ENCODE measurements at regions not wholly inside any gene's neighbourhood (a gene's known extent, or its start where the extent isn't known, plus 50 kb on each side); places are given as distances from the start of the nearest gene placed in this dataset.

DNA sequence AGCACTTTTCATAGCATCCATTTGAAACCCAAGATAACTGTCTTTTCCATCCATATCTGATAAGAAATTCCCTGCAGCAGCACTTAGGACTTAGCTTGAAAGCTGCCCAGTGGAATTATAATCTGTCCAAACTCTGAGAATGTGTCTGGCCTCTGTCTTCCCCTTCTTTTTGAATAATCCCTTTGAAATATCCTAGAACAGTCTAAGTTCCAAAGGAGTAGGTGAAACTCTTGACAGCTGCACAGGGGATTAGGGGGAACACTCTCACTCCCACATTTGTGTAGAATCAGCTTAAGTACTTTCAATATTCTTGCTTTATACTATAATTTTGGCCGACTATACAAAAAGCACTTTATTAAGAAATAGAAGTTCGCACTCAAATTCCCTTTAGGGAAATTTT lies 157.7 kb downstream of the PAPSS1 start:
- Histone ChIP-seq H3K9me3 (ENCODE audit: insufficient read depth, low read length) (no peaks in the 10 kb centered on the region), H2AFZ (ENCODE audit: low read depth, low read length, severe bottlenecking) (no peak overlapping the region), H3K4me2 (ENCODE audit: low read depth, low read length, poor library complexity, severe bottlenecking) (no peak overlapping the region), H3K4me3 (ENCODE audit: insufficient read depth, low read length, poor library complexity, severe bottlenecking) (no peak overlapping the region), H4K20me1 (ENCODE audit: low read depth, low read length) (no peaks in the 10 kb centered on the region), H3K79me2 (ENCODE audit: insufficient read depth, low read length) (no peaks in the 10 kb centered on the region), H3F3A (ENCODE audit: insufficient read depth) (no peaks in the 10 kb centered on the region), H3K27me3 (ENCODE audit: low read length) (no peaks in the 10 kb centered on the region), H3K9ac (ENCODE audit: low read length) (no peak overlapping the region), H3K36me3 (ENCODE audit: low read length) (no peaks in the 10 kb centered on the region), H3K27ac (ENCODE audit: low read depth, low read length) (no peak overlapping the region), H3K9me2 (replicated peaks; ENCODE audit: insufficient read depth, low read length) (no peaks in the 10 kb centered on the region)
- no peak for TF ChIP-seq EZH2phosphoT487 (conservative IDR thresholded peaks at IDR 0.05; ENCODE audit: low read length)
- TF ChIP-seq, protein P1, sequence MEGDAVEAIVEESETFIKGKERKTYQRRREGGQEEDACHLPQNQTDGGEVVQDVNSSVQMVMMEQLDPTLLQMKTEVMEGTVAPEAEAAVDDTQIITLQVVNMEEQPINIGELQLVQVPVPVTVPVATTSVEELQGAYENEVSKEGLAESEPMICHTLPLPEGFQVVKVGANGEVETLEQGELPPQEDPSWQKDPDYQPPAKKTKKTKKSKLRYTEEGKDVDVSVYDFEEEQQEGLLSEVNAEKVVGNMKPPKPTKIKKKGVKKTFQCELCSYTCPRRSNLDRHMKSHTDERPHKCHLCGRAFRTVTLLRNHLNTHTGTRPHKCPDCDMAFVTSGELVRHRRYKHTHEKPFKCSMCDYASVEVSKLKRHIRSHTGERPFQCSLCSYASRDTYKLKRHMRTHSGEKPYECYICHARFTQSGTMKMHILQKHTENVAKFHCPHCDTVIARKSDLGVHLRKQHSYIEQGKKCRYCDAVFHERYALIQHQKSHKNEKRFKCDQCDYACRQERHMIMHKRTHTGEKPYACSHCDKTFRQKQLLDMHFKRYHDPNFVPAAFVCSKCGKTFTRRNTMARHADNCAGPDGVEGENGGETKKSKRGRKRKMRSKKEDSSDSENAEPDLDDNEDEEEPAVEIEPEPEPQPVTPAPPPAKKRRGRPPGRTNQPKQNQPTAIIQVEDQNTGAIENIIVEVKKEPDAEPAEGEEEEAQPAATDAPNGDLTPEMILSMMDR (IDR thresholded peaks at IDR 0.05; ENCODE audit: insufficient read depth, low read length, poor library complexity, severe bottlenecking) = no peak

DNA sequence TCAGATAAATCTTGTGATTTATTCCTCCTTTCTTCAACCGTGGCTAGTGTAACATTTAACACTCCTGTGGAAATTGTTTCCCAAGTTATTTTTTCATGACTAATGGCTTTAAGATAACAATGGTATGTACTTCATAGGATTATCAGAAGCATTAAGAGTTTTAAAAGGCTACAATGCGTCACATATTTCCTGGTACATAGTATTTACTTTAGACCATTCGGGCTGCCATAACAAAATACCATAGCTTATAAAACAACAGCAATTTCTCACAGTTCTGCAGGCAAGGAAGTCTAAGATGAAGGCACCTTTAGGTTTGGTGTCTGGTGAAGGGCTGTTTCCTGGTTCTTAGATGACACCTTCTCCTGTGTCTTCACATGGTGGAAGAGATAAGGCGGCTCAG lies 158.6 kb downstream of the PAPSS1 start:
- Histone ChIP-seq H3K4me3 (ENCODE audit: insufficient read depth, low read length, poor library complexity, severe bottlenecking) (no peak overlapping the region), H3K27me3 (ENCODE audit: low read length) (no peaks in the 10 kb centered on the region), H3K27ac (ENCODE audit: low read depth, low read length) (no peak overlapping the region), H3K9me3 (ENCODE audit: insufficient read depth, low read length) (no peaks in the 10 kb centered on the region), H2AFZ (ENCODE audit: low read depth, low read length, severe bottlenecking) (no peak overlapping the region), H3F3A (ENCODE audit: insufficient read depth) (no peaks in the 10 kb centered on the region), H3K9ac (ENCODE audit: low read length) (no peak overlapping the region), H4K20me1 (ENCODE audit: low read depth, low read length) (no peaks in the 10 kb centered on the region), H3K4me2 (ENCODE audit: low read depth, low read length, poor library complexity, severe bottlenecking) (no peak overlapping the region), H3K36me3 (ENCODE audit: low read length) (no peaks in the 10 kb centered on the region), H3K9me2 (replicated peaks; ENCODE audit: insufficient read depth, low read length) (no peaks in the 10 kb centered on the region), H3K79me2 (ENCODE audit: insufficient read depth, low read length) (no peaks in the 10 kb centered on the region)
- no peak for TF ChIP-seq EZH2phosphoT487 (conservative IDR thresholded peaks at IDR 0.05; ENCODE audit: low read length)
- TF ChIP-seq, protein P1 (IDR thresholded peaks at IDR 0.05; ENCODE audit: insufficient read depth, low read length, poor library complexity, severe bottlenecking) = no peak

DNA sequence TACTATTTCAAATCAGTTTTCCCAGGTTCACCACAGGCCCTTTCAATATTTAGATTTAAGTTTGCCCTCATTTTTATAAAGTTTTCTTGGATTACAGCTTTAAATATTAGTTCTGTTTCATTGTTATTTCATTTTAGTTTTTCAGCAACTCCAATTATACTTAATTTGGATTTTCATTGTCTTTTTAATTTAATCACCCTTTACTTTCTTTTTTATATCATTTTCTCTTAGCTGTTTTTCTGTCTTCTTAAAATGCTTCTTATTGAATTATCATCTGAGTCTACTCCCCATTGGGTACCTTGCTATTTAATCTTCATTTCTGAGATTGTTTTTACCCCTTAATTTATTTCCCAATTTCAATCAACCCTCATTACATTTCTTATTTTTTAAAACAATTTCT lies 160.4 kb downstream of the PAPSS1 start:
- H3K27ac ChIP-seq (ENCODE audit: low read depth, low read length) = no peak overlapping the region
- no peak overlapping the region for H3K4me3 ChIP-seq (ENCODE audit: insufficient read depth, low read length, poor library complexity, severe bottlenecking)
- TF ChIP-seq, protein P1 (IDR thresholded peaks at IDR 0.05; ENCODE audit: insufficient read depth, low read length, poor library complexity, severe bottlenecking) = no peak
- no peak for TF ChIP-seq EZH2phosphoT487 (conservative IDR thresholded peaks at IDR 0.05; ENCODE audit: low read length)
- no peaks in the 10 kb centered on the region for H3K9me2 ChIP-seq (replicated peaks; ENCODE audit: insufficient read depth, low read length)
- no peaks in the 10 kb centered on the region for H3K36me3 ChIP-seq (ENCODE audit: low read length)
- H3K9ac ChIP-seq (ENCODE audit: low read length) = no peak overlapping the region
- H2AFZ ChIP-seq (ENCODE audit: low read depth, low read length, severe bottlenecking) = no peak overlapping the region
- H3F3A ChIP-seq (ENCODE audit: insufficient read depth) = no peaks in the 10 kb centered on the region
- no peaks in the 10 kb centered on the region for H3K79me2 ChIP-seq (ENCODE audit: insufficient read depth, low read length)
- H3K9me3 ChIP-seq (ENCODE audit: insufficient read depth, low read length) = no peaks in the 10 kb centered on the region
- no peaks in the 10 kb centered on the region for H4K20me1 ChIP-seq (ENCODE audit: low read depth, low read length)
- H3K4me2 ChIP-seq (ENCODE audit: low read depth, low read length, poor library complexity, severe bottlenecking) = no peak overlapping the region
- H3K27me3 ChIP-seq (ENCODE audit: low read length) = no peaks in the 10 kb centered on the region

Data from SU-DHL-6 (cell line).